GM18868 (cell line): ENCODE measurements at regions not wholly inside any gene's neighbourhood (a gene's known extent, or its start where the extent isn't known, plus 50 kb on each side); places are given as distances from the start of the nearest gene placed in this dataset.

Experiments
- ATAC-seq: cut with Tn5 transposase; IDR thresholded peaks from one replicate; pipeline ENCODE4 v1.9.1; 2021; ENCODE audit warnings: mild to moderate bottlenecking, moderate library complexity; ENCODE audit not compliant: unreplicated experiment

DNA sequence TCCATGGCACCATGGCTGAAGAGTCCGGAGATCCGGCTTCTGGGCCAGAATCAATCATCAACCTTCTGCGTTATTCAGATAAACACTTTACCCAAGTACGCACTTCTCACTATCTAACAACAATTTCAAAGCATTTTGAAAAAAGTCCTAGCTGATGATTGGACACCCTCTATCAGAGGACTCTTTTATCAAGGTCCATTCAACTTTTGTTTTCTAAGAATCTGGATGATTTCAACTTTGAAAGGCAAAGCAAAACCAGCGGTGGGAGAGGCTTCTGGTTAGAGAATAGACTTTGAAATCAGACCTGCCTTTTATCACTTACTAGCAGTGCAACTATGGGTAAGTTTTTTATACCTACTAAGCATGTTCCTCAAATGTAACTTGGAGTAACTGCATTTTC, 293.6 kb upstream of the TNP1 start:
- ATAC-seq, result no peak

GRCh38 chr2:217152831-217153230, 293.0 kb upstream of the TNP1 start:
- ATAC-seq, result no peak

GRCh38 chr2:217151509-217152206, 291.8 kb upstream of the TNP1 start:
- no peak for ATAC-seq

GRCh38 chr2:217150236-217150635, 290.4 kb upstream of the TNP1 start:
- ATAC-seq, result no peak

DNA sequence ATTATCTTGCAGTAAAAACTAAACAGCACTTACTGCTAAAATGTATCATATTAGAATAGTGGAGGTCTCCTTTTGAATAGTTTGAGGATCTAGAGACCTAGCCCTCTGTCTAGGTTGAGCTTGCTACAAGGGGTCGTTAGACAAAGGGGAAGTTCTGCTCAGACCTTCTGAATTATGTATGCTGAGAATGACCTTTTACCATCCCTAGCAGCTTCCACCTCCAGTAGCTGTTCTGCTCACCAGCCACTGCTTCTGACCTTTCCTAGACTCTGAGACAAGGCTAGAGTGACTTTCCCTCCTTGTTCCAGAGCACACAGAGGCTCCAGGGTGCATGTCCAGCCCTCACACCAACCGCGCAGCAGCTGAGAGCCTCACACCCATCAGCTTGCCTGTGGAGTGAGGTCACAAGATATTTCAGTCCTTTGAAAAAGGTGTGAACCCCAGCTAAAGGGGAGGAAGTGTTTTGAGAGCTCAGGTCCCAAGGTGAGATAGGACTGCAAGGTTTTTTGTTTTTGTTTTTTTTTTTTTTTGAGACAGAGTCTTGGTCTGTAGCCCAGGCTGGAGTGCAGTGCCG, 289.3 kb upstream of the TNP1 start:
- no peak for ATAC-seq

GRCh38 chr2:217147818-217148217, 288.0 kb upstream of the TNP1 start:
- ATAC-seq, result no peak

DNA sequence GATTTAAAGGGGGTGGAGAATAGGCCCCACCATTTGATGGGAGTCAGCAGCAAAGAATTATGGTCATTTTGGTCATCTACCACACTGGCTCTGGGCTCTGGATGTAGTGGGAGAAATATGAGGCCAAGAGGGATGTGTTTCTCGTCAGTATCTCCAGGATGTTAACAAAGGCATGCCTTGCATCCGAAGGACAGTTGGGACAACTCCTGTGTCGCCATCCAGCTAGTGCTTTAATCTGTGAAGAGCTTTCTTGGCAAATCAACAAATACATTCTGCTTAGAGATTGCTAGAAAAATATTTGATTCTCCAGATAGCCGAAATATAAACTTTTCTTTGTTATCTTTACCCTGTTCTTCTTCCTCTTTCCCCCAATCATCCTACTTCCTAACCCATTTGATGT, 287.1 kb upstream of the TNP1 start:
- no peak for ATAC-seq

GRCh38 chr2:217142649-217143266, 282.9 kb upstream of the TNP1 start:
- no peak for ATAC-seq

GRCh38 chr2:217138284-217138683, 278.4 kb upstream of the TNP1 start:
- no peak for ATAC-seq

DNA sequence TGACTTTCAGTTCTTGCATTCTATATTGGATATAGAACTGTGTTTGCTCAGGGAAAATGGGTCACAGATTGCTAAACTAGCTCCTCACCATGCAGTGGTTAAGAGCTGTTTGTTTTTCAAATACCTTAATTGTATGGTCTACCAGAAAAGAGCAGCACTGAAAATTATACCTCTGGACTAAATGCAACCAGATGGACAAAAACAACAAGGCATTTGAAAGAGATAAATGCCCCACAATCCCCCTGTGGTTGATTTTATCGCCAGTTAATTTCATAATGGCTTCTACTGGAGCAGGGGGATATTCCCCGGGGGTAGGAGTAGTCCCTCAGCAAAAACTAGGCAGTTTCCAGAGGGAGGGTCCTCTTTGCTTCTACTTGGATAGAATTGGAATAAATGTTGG, 267.9 kb upstream of the TNP1 start:
- no peak for ATAC-seq

DNA sequence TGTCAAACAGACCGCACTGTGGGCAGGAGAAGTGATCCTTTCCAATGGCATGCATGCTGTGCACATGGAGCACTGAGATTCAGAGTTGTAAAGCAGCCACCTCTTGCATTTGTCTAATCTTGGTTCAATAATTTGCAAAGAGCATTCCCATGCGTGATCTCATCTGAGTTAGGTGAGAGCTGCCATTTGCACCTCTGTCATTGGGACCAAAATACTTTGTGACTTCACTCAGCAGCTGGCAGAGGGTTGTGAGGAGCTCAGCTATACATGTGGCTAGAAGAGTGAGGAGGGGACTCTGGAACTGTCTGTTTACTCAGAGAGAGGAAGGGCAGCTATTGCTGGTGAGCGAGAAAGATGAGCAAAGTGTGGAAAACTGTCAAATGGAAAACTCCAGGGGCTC, 265.1 kb upstream of the TNP1 start:
- no peak for ATAC-seq

- ATAC-seq, result no peak
Observed at GRCh38 chr2:217124050-217124449, 264.2 kb upstream of the TNP1 start.

GRCh38 chr2:217121565-217121964, 261.7 kb upstream of the TNP1 start:
- ATAC-seq, result no peak

- ATAC-seq, result no peak
Observed at GRCh38 chr2:217120429-217120828, 260.6 kb upstream of the TNP1 start.

DNA sequence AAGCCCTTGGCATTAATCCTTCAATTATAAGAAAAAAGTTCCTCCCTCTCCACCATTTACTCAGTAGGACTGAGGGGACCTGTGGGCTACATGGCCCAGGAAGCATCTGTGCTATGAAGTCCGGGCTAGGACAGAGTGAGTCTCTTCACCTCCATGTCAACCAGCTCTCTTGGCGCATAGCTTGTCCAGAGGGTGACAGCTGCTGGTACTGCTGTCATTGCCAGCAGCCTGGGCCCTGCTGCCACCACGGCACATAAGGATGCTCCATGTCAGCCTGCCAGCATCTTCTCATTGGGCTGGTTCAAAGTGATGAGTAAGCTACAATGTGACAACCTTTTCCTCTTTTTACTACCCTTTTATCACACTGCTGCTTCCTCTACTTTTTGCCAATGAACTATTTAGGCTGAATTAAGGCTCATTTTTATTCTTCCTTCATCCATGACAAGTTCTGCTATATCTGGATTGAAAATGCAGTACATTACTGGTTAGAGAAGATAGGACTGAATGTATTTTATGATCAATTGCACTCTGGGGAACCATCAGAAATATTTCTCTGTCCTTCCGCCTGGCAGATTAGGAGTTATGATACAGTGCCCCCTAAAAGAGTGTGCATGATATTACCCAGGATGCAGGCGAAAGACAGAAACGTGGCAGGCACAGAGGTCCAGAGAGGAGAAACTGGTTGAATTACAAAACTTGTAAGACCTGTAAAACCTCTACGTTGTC, 258.9 kb upstream of the TNP1 start:
- ATAC-seq, result no peak

DNA sequence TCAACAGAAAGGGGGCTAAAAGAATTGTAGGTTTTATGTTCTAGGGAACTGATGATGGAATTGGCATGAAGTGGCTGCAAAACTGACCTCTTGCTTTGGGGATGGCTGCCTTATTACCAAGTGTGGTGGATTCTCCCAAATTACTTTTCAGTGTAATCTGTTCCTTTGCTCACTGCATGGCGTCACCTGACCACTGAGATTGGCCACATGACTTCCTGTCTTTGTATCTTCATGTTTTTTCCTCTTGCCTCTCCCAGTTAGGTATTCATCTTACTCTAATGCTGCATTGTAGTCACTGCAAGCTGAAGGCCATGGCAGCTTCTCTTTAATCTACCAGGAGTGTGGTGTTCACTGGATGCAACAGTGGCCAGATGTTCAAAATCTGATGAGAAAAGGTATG, 257.7 kb upstream of the TNP1 start:
- ATAC-seq, result no peak

DNA sequence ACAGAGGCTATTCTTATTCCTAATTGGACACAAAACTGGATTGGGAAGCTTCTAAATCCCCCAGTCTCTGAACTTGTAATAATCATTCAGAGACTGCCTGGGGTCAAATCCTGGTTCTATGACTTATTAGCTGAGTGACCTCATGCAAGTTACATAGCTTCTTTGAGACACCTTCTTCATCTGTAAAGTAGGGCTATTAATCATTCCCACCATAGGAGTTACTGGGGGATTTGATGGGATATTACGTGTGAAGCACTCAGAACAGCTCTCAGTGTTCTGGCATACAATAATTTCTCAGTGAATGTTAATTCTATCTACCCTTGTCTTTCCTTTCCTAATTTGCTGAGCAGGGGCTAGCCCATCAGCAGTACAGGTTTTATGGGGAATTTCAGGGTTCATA, 256.7 kb upstream of the TNP1 start:
- no peak for ATAC-seq

DNA sequence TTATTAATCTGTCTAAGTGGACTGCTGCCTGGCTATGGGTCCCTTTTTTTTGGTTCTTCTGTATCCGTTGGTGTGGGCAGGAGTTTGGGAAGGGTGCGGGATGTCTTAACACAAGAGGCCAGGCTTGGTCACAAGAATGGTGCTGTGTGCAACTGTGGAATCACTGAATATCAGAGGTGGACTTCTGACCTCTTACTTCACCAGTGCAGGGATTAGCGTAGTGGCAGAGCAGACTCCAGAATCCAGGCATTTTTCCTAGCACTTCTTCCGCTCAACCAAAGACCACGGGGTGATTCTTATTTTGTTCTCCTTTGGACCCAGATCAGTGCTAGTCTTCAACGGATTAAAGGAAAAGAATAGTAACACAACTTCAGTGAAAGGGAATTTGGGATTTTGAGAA, 254.3 kb upstream of the TNP1 start:
- ATAC-seq, result no peak

DNA sequence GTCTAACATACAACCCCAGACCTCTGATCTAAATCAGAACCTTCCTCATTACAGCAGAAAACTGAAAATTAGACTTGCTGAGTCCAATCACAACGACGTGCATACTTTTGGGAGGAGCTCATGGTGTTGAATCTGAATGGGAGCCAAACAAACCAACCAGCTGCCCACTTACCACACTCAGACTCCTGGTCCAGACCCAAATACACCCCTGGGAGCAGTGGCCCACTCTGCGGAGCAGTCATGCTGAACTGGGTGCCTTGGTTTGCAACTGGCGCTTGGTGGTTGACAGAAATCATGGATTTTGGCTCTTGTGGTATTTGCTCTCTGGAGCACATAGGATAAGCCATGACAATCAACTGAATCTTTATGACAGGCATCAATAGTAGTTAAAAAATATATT, 253.6 kb upstream of the TNP1 start:
- no peak for ATAC-seq

DNA sequence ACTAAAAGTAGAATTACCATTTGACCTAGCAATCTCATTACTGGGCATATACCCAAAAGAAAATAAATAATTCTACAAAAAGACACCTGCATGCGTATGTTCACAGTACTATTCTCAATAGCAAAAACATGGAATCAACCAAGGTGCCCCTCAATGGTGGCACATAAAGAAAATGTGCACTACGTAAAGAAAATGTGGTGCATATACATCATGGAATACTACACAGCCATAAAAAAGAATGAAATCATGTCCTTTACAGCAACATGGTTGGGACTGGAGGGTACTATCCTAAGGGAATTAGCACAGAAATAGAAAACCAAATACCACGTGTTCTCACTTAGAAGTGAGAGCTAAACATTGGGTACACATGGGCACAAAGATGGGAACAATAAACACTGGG, 250.7 kb upstream of the TNP1 start:
- ATAC-seq, result no peak

GRCh38 chr2:217108575-217109027, 248.7 kb upstream of the TNP1 start:
- ATAC-seq, result no peak

GRCh38 chr2:217108086-217108485, 248.2 kb upstream of the TNP1 start:
- ATAC-seq, result no peak
